ENCODE measurements at regions not wholly inside any gene's neighbourhood (a gene's known extent, or its start where the extent isn't known, plus 50 kb on each side); places are given as distances from the start of the nearest gene placed in this dataset.
"Not testable (repeated sequence)": the region's sequence is repeated elsewhere in the genome, so short reads cannot be mapped to it uniquely, and the experiment has no call there.

GRCh38 chr21:39072468-39072867 is 110.8 kb downstream of the PSMG1 start:
- H4K8ac ChIP-seq (ENCODE audit: low read depth, low read length): no peak overlapping the region
- no peaks in the 10 kb centered on the region for H3K36me3 ChIP-seq (ENCODE audit: control insufficient read depth, insufficient read depth, low read length)
- no peak overlapping the region for H2BK120ac ChIP-seq (ENCODE audit: low read depth, low read length)
- H3K4me1 ChIP-seq (ENCODE audit: control insufficient read depth, low read depth, low read length): no peaks in the 10 kb centered on the region
- H3K56ac ChIP-seq (ENCODE audit: low read length): no peak overlapping the region
- no peak for DNase-seq
- no peaks in the 10 kb centered on the region for H3K27me3 ChIP-seq (ENCODE audit: insufficient read depth, low read length, poor library complexity)
- H3K9ac ChIP-seq (ENCODE audit: low read length): no peak overlapping the region
- no peak overlapping the region for H2BK15ac ChIP-seq (replicated peaks; ENCODE audit: low read depth)
- no CpG with 5 or more reads among the region's 2 CpGs for WGBS (ENCODE audit: extremely low coverage, insufficient coverage, low lambda C conversion rate)
- H3K4me2 ChIP-seq (ENCODE audit: low read length): no peak overlapping the region
- H2BK5ac ChIP-seq (ENCODE audit: low read length): no peak overlapping the region
- H3K18ac ChIP-seq (ENCODE audit: low read length): no peak overlapping the region
- no peaks in the 10 kb centered on the region for H3K79me2 ChIP-seq (ENCODE audit: control insufficient read depth, insufficient read depth, low read length)
- no peak overlapping the region for H3K4me3 ChIP-seq (ENCODE audit: low read length)
- H3K23ac ChIP-seq (ENCODE audit: low read length): no peak overlapping the region
- H3K27ac ChIP-seq (ENCODE audit: low read depth, low read length): no peak overlapping the region
- H3K79me1 ChIP-seq (ENCODE audit: low read length): no peaks in the 10 kb centered on the region
- H4K5ac ChIP-seq (ENCODE audit: low read length): no peak overlapping the region
- no peak overlapping the region for H3K4ac ChIP-seq (ENCODE audit: low read depth, low read length)
- H2AK5ac ChIP-seq (ENCODE audit: low read length): no peak overlapping the region

GRCh38 chr21:39071623-39072214 is 111.5 kb downstream of the PSMG1 start:
- no peaks in the 10 kb centered on the region for H3K79me1 ChIP-seq (ENCODE audit: low read length)
- WGBS (ENCODE audit: extremely low coverage, insufficient coverage, low lambda C conversion rate): no CpG with 5 or more reads among the region's 4 CpGs
- no peak overlapping the region for H4K5ac ChIP-seq (ENCODE audit: low read length)
- no peak overlapping the region for H3K23ac ChIP-seq (ENCODE audit: low read length)
- no peaks in the 10 kb centered on the region for H3K36me3 ChIP-seq (ENCODE audit: control insufficient read depth, insufficient read depth, low read length)
- no peak overlapping the region for H3K56ac ChIP-seq (ENCODE audit: low read length)
- H3K4me2 ChIP-seq (ENCODE audit: low read length): no peak overlapping the region
- no peak overlapping the region for H4K8ac ChIP-seq (ENCODE audit: low read depth, low read length)
- peaks cover 1% of the 10 kb centered on the region for H3K4me1 ChIP-seq (ENCODE audit: control insufficient read depth, low read depth, low read length)
- no peak overlapping the region for H3K18ac ChIP-seq (ENCODE audit: low read length)
- H3K4me3 ChIP-seq (ENCODE audit: low read length): no peak overlapping the region
- H3K79me2 ChIP-seq (ENCODE audit: control insufficient read depth, insufficient read depth, low read length): no peaks in the 10 kb centered on the region
- no peak overlapping the region for H2BK120ac ChIP-seq (ENCODE audit: low read depth, low read length)
- no peak overlapping the region for H3K4ac ChIP-seq (ENCODE audit: low read depth, low read length)
- no peak overlapping the region for H2BK5ac ChIP-seq (ENCODE audit: low read length)
- H3K27ac ChIP-seq (ENCODE audit: low read depth, low read length): no peak overlapping the region
- no peak overlapping the region for H3K9ac ChIP-seq (ENCODE audit: low read length)
- no peaks in the 10 kb centered on the region for H3K27me3 ChIP-seq (ENCODE audit: insufficient read depth, low read length, poor library complexity)
- DNase-seq: peak; percentile 23
- H2BK15ac ChIP-seq (replicated peaks; ENCODE audit: low read depth): no peak overlapping the region
- H2AK5ac ChIP-seq (ENCODE audit: low read length): no peak overlapping the region

- H4K5ac ChIP-seq (ENCODE audit: low read length); H3K4ac ChIP-seq (ENCODE audit: low read depth, low read length); H3K23ac ChIP-seq (ENCODE audit: low read length); H2BK15ac ChIP-seq (replicated peaks; ENCODE audit: low read depth); H3K4me1 ChIP-seq (ENCODE audit: control insufficient read depth, low read depth, low read length); H3K4me2 ChIP-seq (ENCODE audit: low read length); H3K18ac ChIP-seq (ENCODE audit: low read length); H3K79me1 ChIP-seq (ENCODE audit: low read length); H3K4me3 ChIP-seq (ENCODE audit: low read length); H3K79me2 ChIP-seq (ENCODE audit: control insufficient read depth, insufficient read depth, low read length); H3K27me3 ChIP-seq (ENCODE audit: insufficient read depth, low read length, poor library complexity); DNase-seq; H2BK120ac ChIP-seq (ENCODE audit: low read depth, low read length); H3K27ac ChIP-seq (ENCODE audit: low read depth, low read length); H3K56ac ChIP-seq (ENCODE audit: low read length); H3K36me3 ChIP-seq (ENCODE audit: control insufficient read depth, insufficient read depth, low read length); H3K9ac ChIP-seq (ENCODE audit: low read length); H2AK5ac ChIP-seq (ENCODE audit: low read length); H2BK5ac ChIP-seq (ENCODE audit: low read length); H4K8ac ChIP-seq (ENCODE audit: low read depth, low read length): not testable (repeated sequence)
- no CpG with 5 or more reads among the region's 3 CpGs for WGBS (ENCODE audit: extremely low coverage, insufficient coverage, low lambda C conversion rate)
These were observed 113.4 kb downstream of the PSMG1 start for GRCh38 chr21:39069856-39070255.

- no peak overlapping the region for H4K8ac ChIP-seq (ENCODE audit: low read depth, low read length)
- no peak overlapping the region for H3K23ac ChIP-seq (ENCODE audit: low read length)
- H2BK5ac ChIP-seq (ENCODE audit: low read length): no peak overlapping the region
- no peak overlapping the region for H3K4ac ChIP-seq (ENCODE audit: low read depth, low read length)
- H3K79me2 ChIP-seq (ENCODE audit: control insufficient read depth, insufficient read depth, low read length): no peaks in the 10 kb centered on the region
- no peaks in the 10 kb centered on the region for H3K27me3 ChIP-seq (ENCODE audit: insufficient read depth, low read length, poor library complexity)
- DNase-seq: peak; percentile 35
- no peak overlapping the region for H3K27ac ChIP-seq (ENCODE audit: low read depth, low read length)
- no peak overlapping the region for H3K4me2 ChIP-seq (ENCODE audit: low read length)
- no peak overlapping the region for H3K9ac ChIP-seq (ENCODE audit: low read length)
- no peaks in the 10 kb centered on the region for H3K36me3 ChIP-seq (ENCODE audit: control insufficient read depth, insufficient read depth, low read length)
- H3K56ac ChIP-seq (ENCODE audit: low read length): peak overlapping the region; percentile 22
- H3K4me3 ChIP-seq (ENCODE audit: low read length): no peak overlapping the region
- H4K5ac ChIP-seq (ENCODE audit: low read length): no peak overlapping the region
- peak overlapping the region; percentile 42 for H3K18ac ChIP-seq (ENCODE audit: low read length)
- no peak overlapping the region for H2BK120ac ChIP-seq (ENCODE audit: low read depth, low read length)
- peak overlapping the region; percentile 2 for H2AK5ac ChIP-seq (ENCODE audit: low read length)
- H2BK15ac ChIP-seq (replicated peaks; ENCODE audit: low read depth): no peak overlapping the region
- H3K79me1 ChIP-seq (ENCODE audit: low read length): no peaks in the 10 kb centered on the region
- H3K4me1 ChIP-seq (ENCODE audit: control insufficient read depth, low read depth, low read length): peaks cover 4% of the 10 kb centered on the region
- whole genome bisulfite sequencing (ENCODE audit: extremely low coverage, insufficient coverage, low lambda C conversion rate): no CpG with 5 or more reads among the region's 12 CpGs
These were observed 116.1 kb downstream of the PSMG1 start for GRCh38 chr21:39066829-39067780.

- no CpG with 5 or more reads among the region's 2 CpGs for WGBS (ENCODE audit: extremely low coverage, insufficient coverage, low lambda C conversion rate)
- Histone ChIP-seq H4K8ac (ENCODE audit: low read depth, low read length) (no peak overlapping the region), H3K23ac (ENCODE audit: low read length) (no peak overlapping the region), H2BK15ac (replicated peaks; ENCODE audit: low read depth) (no peak overlapping the region), H3K36me3 (ENCODE audit: control insufficient read depth, insufficient read depth, low read length) (no peaks in the 10 kb centered on the region), H3K18ac (ENCODE audit: low read length) (no peak overlapping the region), H2BK5ac (ENCODE audit: low read length) (no peak overlapping the region), H2BK120ac (ENCODE audit: low read depth, low read length) (no peak overlapping the region), H4K5ac (ENCODE audit: low read length) (no peak overlapping the region), H3K4me2 (ENCODE audit: low read length) (no peak overlapping the region), H3K27me3 (ENCODE audit: insufficient read depth, low read length, poor library complexity) (no peaks in the 10 kb centered on the region), H3K79me1 (ENCODE audit: low read length) (no peaks in the 10 kb centered on the region), H3K79me2 (ENCODE audit: control insufficient read depth, insufficient read depth, low read length) (no peaks in the 10 kb centered on the region), H3K27ac (ENCODE audit: low read depth, low read length) (no peak overlapping the region), H3K4me1 (ENCODE audit: control insufficient read depth, low read depth, low read length) (peaks cover 4% of the 10 kb centered on the region), H3K4me3 (ENCODE audit: low read length) (no peak overlapping the region), H3K56ac (ENCODE audit: low read length) (no peak overlapping the region), H3K9ac (ENCODE audit: low read length) (no peak overlapping the region), H3K4ac (ENCODE audit: low read depth, low read length) (no peak overlapping the region), H2AK5ac (ENCODE audit: low read length) (no peak overlapping the region)
- peak; percentile 43 for DNase-seq
These were observed 117.3 kb downstream of the PSMG1 start for GRCh38 chr21:39065917-39066316.
